Mesendoderm (in vitro differentiated cells): ENCODE measurements at regions not wholly inside any gene's neighbourhood (a gene's known extent, or its start where the extent isn't known, plus 50 kb on each side); places are given as distances from the start of the nearest gene placed in this dataset.

ENCODE experiments used
- DNase-seq: peaks from one replicate; pipeline ENCODE4 v3.0.0; 2013
- H2AK5ac ChIP-seq: 2 replicates; pipeline ENCODE4 v1.6.1; 2013; ENCODE audit warnings: low read length, inconsistent platforms
- H2BK120ac ChIP-seq: 2 replicates; pipeline ENCODE4 v1.6.1; 2013; ENCODE audit warnings: low read depth, mild to moderate bottlenecking, low read length, moderate library complexity, mixed read lengths
- H2BK15ac ChIP-seq: replicated peaks from 2 replicates; pipeline ENCODE4 v1.6.1; 2013; ENCODE audit warnings: low read depth, mild to moderate bottlenecking, moderate library complexity
- H2BK5ac ChIP-seq: 2 replicates; pipeline ENCODE4 v1.6.1; 2013; ENCODE audit warnings: low read length, inconsistent platforms
- H3K18ac ChIP-seq: 2 replicates; pipeline ENCODE4 v1.6.1; 2013; ENCODE audit warnings: mild to moderate bottlenecking, low read length, mixed read lengths
- H3K23ac ChIP-seq: one replicate; pipeline ENCODE4 v1.6.1; 2013; ENCODE audit warnings: low read length
- H3K27ac ChIP-seq: 2 replicates; pipeline ENCODE4 v1.5.1; 2013; ENCODE audit warnings: low read depth, mild to moderate bottlenecking, inconsistent platforms, low read length, moderate library complexity
- H3K27me3 ChIP-seq: 2 replicates; pipeline ENCODE4 v1.6.1; 2013; ENCODE audit warnings: low read length, control low read depth, mild to moderate bottlenecking, inconsistent platforms; ENCODE audit not compliant: insufficient read depth, poor library complexity
- H3K36me3 ChIP-seq: 2 replicates; pipeline ENCODE4 v1.6.1; 2013; ENCODE audit warnings: low read length, inconsistent platforms; ENCODE audit not compliant: control insufficient read depth, insufficient read depth
- H3K4ac ChIP-seq: one replicate; pipeline ENCODE4 v1.6.1; 2013; ENCODE audit warnings: low read depth, mild to moderate bottlenecking, low read length, moderate library complexity
- H3K4me1 ChIP-seq: 2 replicates; pipeline ENCODE4 v1.6.1; 2013; ENCODE audit warnings: low read depth, low read length, inconsistent platforms; ENCODE audit not compliant: control insufficient read depth
- H3K4me2 ChIP-seq: 2 replicates; pipeline ENCODE4 v1.6.1; 2013; ENCODE audit warnings: low read length
- H3K4me3 ChIP-seq: 2 replicates; pipeline ENCODE4 v1.5.1; 2013; ENCODE audit warnings: mild to moderate bottlenecking, low read length
- H3K56ac ChIP-seq: one replicate; pipeline ENCODE4 v1.6.1; 2013; ENCODE audit warnings: low read length
- H3K79me1 ChIP-seq: 2 replicates; pipeline ENCODE4 v1.6.1; 2013; ENCODE audit warnings: low read length, inconsistent platforms
- H3K79me2 ChIP-seq: 2 replicates; pipeline ENCODE4 v1.6.1; 2013; ENCODE audit warnings: mild to moderate bottlenecking, low read length; ENCODE audit not compliant: control insufficient read depth, insufficient read depth
- H3K9ac ChIP-seq: 2 replicates; pipeline ENCODE4 v1.6.1; 2013; ENCODE audit warnings: low read length, inconsistent platforms
- H4K5ac ChIP-seq: one replicate; pipeline ENCODE4 v1.6.1; 2013; ENCODE audit warnings: low read length
- H4K8ac ChIP-seq: one replicate; pipeline ENCODE4 v1.6.1; 2013; ENCODE audit warnings: low read depth, mild to moderate bottlenecking, control low read depth, low read length, moderate library complexity
- WGBS: extraction: QIAGEN DNeasy Blood & Tissue Kit; methylation state at CpG from one replicate; pipeline ENCODE4 v1.1.7; 2013; ENCODE audit warnings: low lambda C conversion rate, missing lambda C conversion rate; ENCODE audit not compliant: insufficient coverage; ENCODE audit errors: extremely low coverage; 5-methylcytosine and 5-hydroxymethylcytosine counted together

DNA sequence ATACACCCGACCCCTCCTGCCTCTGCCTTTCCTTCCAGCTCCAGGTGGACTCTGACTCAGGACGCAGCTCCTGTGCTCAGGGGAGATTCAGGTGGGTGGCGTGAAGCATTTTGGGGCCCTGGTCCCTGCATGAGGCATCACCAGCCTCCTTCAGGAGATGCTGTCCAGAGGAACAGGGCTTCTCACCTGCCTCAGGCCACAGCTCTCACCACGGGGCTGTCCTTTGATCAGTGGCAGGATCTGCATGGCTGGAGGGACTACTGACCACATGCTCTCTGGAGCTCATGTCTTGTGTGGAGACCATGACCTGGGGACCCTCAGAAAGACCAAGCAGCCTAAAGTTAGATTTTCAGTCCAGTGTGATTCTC, 58.8 kb downstream of the GGTLC2 start:
- no peak for DNase-seq
- no peak overlapping the region for H3K9ac ChIP-seq
- no peaks in the 10 kb centered on the region for H3K4me1 ChIP-seq
- H3K27me3 ChIP-seq, result no peaks in the 10 kb centered on the region
- no peak overlapping the region for H3K4me3 ChIP-seq
- H3K36me3 ChIP-seq, result no peaks in the 10 kb centered on the region
- H4K5ac ChIP-seq, result no peak overlapping the region
- no peak overlapping the region for H3K18ac ChIP-seq
- H2AK5ac ChIP-seq, result no peak overlapping the region
- H4K8ac ChIP-seq, result no peak overlapping the region
- WGBS, result no CpG with 5 or more reads among the region's 4 CpGs
- no peak overlapping the region for H2BK120ac ChIP-seq
- H2BK15ac ChIP-seq, result no peak overlapping the region
- H2BK5ac ChIP-seq, result no peak overlapping the region
- H3K23ac ChIP-seq, result no peak overlapping the region
- H3K79me1 ChIP-seq, result no peaks in the 10 kb centered on the region
- no peak overlapping the region for H3K4me2 ChIP-seq
- no peak overlapping the region for H3K56ac ChIP-seq
- no peak overlapping the region for H3K27ac ChIP-seq
- H3K79me2 ChIP-seq, result no peaks in the 10 kb centered on the region
- no peak overlapping the region for H3K4ac ChIP-seq

DNA sequence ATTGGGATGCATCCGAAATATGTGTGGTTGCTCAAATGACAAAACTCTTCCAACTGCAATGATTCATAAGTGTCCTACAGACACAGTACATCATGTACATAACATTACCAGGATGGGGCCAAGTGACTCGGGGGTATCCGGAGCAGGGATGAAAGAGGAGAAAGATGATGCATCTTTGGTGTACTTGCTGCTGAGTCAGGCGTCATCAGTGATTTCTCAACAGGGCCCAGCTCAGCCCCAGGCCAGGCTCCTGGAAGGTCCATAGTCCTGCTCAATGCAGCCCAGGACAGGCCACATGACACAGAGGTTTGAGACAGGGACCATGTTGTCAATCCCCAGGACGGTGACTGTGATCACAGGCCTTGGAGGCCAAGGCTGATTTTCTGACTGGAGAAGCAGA, 59.3 kb downstream of the GGTLC2 start:
- Histone ChIP-seq H3K79me2 (no peaks in the 10 kb centered on the region), H4K5ac (no peak overlapping the region), H3K56ac (no peak overlapping the region), H3K27ac (no peak overlapping the region), H4K8ac (no peak overlapping the region), H3K4me1 (no peaks in the 10 kb centered on the region), H3K36me3 (no peaks in the 10 kb centered on the region), H3K9ac (no peak overlapping the region), H2BK5ac (no peak overlapping the region), H2BK120ac (no peak overlapping the region), H3K4ac (no peak overlapping the region), H3K27me3 (no peaks in the 10 kb centered on the region), H3K79me1 (no peaks in the 10 kb centered on the region), H3K18ac (no peak overlapping the region), H2AK5ac (no peak overlapping the region), H3K4me3 (no peak overlapping the region), H3K23ac (no peak overlapping the region), H3K4me2 (no peak overlapping the region), H2BK15ac (no peak overlapping the region)
- WGBS, result no CpG with 5 or more reads among the region's 5 CpGs
- DNase-seq, result no peak

- no CpG with 5 or more reads among the region's 9 CpGs for WGBS
Measured at GRCh38 chr22:22704156-22704946, 59.9 kb downstream of the GGTLC2 start.

DNA sequence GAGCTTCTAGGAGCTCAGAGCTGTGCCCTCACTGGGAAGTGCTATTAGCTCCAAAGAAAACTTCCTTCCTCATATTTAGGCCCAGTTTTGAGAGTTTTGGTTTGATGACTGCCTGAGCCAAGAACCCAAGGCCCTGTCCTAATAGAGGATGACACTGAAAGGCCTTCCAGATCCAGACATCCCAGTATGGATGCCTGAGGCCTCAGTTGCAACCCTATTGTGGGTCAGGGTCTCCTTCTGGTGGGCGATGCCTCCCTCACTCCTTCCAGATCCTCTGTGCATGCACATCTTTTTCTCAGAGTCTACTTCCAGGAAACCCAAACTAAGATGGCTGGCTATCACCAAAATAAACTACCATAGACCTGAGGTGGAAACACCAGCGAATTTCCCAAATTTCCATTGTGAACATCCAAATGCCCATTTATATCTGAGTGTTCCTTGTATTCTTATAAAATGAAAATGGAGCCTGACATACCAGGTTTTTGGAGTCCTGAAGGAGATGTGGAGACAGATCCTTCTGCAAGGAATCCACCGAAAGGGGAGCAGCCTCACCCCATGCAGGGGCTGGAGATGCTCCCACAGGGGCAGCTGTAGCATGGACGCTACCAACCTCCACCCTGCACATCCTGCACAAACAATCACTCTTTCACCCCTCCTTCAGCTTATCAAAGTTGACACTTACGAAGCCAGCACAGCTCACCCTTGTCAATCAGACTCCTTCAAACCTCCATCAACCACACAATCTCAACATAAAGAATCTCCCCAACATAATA, 61.1 kb downstream of the GGTLC2 start:
- no CpG with 5 or more reads among the region's 5 CpGs for WGBS
- Histone ChIP-seq H2AK5ac (no peak overlapping the region), H3K79me1 (no peaks in the 10 kb centered on the region), H3K4me1 (no peaks in the 10 kb centered on the region), H2BK120ac (no peak overlapping the region), H3K27ac (no peak overlapping the region), H3K4me2 (no peak overlapping the region), H3K18ac (no peak overlapping the region), H3K4ac (no peak overlapping the region), H3K23ac (no peak overlapping the region), H4K8ac (no peak overlapping the region), H4K5ac (no peak overlapping the region), H3K79me2 (no peaks in the 10 kb centered on the region), H3K36me3 (no peaks in the 10 kb centered on the region), H2BK5ac (no peak overlapping the region), H3K9ac (no peak overlapping the region), H3K56ac (no peak overlapping the region), H2BK15ac (no peak overlapping the region), H3K4me3 (no peak overlapping the region), H3K27me3 (no peaks in the 10 kb centered on the region)
- DNase-seq, result no peak

More at GRCh38 chr22:22704156-22704946, 59.9 kb downstream of the GGTLC2 start:
- no peak overlapping the region for H2BK15ac ChIP-seq
- H3K27me3 ChIP-seq, result no peaks in the 10 kb centered on the region
- no peak overlapping the region for H2BK120ac ChIP-seq
- H3K9ac ChIP-seq, result no peak overlapping the region
- no peak overlapping the region for H3K18ac ChIP-seq
- no peaks in the 10 kb centered on the region for H3K79me2 ChIP-seq
- no peak overlapping the region for H3K27ac ChIP-seq
- H3K4me1 ChIP-seq, result no peaks in the 10 kb centered on the region
- H3K23ac ChIP-seq, result no peak overlapping the region
- no peak overlapping the region for H3K4ac ChIP-seq
- H3K79me1 ChIP-seq, result no peaks in the 10 kb centered on the region
- H3K4me3 ChIP-seq, result no peak overlapping the region
- H2BK5ac ChIP-seq, result no peak overlapping the region
- no peak overlapping the region for H3K56ac ChIP-seq
- no peaks in the 10 kb centered on the region for H3K36me3 ChIP-seq
- H3K4me2 ChIP-seq, result no peak overlapping the region
- no peak overlapping the region for H4K5ac ChIP-seq
- no peak overlapping the region for H4K8ac ChIP-seq
- H2AK5ac ChIP-seq, result no peak overlapping the region
- no peak for DNase-seq

GRCh38 chr22:22706253-22706915, 62.0 kb downstream of the GGTLC2 start:
- Histone ChIP-seq H3K4me1 (no peaks in the 10 kb centered on the region), H3K36me3 (no peaks in the 10 kb centered on the region), H3K4me3 (no peak overlapping the region), H2AK5ac (no peak overlapping the region), H3K79me2 (no peaks in the 10 kb centered on the region), H3K56ac (no peak overlapping the region), H3K4me2 (no peak overlapping the region), H3K79me1 (no peaks in the 10 kb centered on the region), H3K27ac (no peak overlapping the region), H2BK120ac (no peak overlapping the region), H3K4ac (no peak overlapping the region), H3K23ac (no peak overlapping the region), H2BK5ac (no peak overlapping the region), H4K8ac (no peak overlapping the region), H4K5ac (no peak overlapping the region), H3K27me3 (no peaks in the 10 kb centered on the region), H3K18ac (no peak overlapping the region), H2BK15ac (no peak overlapping the region), H3K9ac (no peak overlapping the region)
- WGBS, result no CpG with 5 or more reads among the region's 4 CpGs
- DNase-seq, result no peak
